Occipital lobe (tissue), 1 donor: ENCODE measurements at regions not wholly inside any gene's neighbourhood (a gene's known extent, or its start where the extent isn't known, plus 50 kb on each side); places are given as distances from the start of the nearest gene placed in this dataset.
"Not testable (repeated sequence)": the region's sequence is repeated elsewhere in the genome, so short reads cannot be mapped to it uniquely, and the experiment has no call there.

ENCODE experiments used
- DNase-seq: peaks from one replicate; lab custom pipeline; 2025; lab: John Stamatoyannopoulos, UW

DNA sequence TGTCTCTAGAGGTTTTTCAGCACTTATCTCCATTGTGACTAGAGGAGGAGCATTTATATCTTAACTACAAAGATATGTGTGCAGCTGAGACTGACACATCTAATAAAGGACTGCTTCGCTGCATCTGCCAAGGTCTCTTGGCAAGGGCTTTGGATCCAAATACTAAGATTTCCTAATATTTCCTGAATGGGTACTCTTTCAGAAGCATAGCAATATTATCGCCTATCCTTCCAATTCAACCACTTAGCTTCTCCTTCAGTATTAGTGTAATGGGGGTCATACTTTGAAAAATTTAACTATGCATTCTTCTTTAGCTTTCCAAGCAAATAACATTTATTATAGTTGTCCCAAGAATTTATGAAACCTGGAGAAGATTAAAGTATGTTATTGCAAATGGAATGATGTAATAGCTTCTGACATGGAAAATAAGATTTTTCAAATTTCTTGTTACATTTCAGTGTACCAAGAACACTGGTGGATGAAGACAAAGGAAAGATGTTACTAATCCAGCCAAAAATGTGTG lies 243.0 kb upstream of the PDE3A start:
- no peak for DNase-seq

GRCh38 chr12:20126601-20127000 lies 241.7 kb upstream of the PDE3A start:
- no peak for DNase-seq

- no peak for DNase-seq
These were observed 240.9 kb upstream of the PDE3A start for GRCh38 chr12:20127413-20127812.

DNA sequence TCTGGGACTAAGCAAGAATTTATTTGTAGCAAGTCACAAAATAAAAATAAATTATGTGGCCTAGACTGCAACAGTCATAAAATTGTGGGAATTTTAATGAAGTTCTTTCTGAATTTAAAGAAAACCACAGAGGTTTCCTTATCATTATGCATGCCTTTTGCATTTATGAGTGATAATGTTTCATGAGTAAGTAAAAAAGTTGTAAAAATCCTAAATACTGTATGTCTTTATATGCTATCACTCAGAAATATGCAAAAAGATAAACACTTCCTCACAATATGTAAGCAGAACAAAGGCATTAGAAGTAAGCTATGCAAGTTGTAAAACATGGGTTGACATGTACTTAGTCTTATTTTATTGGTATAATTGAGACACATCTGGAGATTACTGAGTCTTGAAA lies 239.4 kb upstream of the PDE3A start:
- DNase-seq: no peak

GRCh38 chr12:20132818-20133217 lies 235.5 kb upstream of the PDE3A start:
- DNase-seq: no peak

- DNase-seq: no peak
These were observed 233.7 kb upstream of the PDE3A start for GRCh38 chr12:20134652-20135051.

GRCh38 chr12:20140751-20141150 lies 227.6 kb upstream of the PDE3A start:
- no peak for DNase-seq

- no peak for DNase-seq
These were observed 226.0 kb upstream of the PDE3A start for GRCh38 chr12:20142316-20142715.

DNA sequence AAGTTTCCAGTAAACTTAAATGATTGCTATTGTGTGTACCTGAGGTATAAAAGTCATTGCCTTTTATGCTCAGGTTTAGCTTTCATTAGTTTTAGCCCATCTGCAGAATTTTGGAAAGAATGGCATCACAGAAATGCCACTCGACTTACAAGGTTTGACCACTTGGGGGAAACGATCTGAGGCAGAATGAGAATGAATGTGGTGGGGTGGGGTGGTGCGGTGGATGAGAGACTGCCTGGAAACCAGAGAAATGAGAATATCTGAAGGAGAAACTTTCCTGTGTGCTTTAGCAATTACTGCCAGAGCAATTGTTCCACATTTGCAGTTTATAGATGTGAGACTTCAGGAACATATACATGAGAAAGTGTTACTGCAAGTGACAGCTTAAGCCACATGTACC lies 225.4 kb upstream of the PDE3A start:
- DNase-seq: no peak

- DNase-seq: no peak
These were observed 224.0 kb upstream of the PDE3A start for GRCh38 chr12:20144341-20144740.

- DNase-seq: no peak
These were observed 220.1 kb upstream of the PDE3A start for GRCh38 chr12:20148241-20148640.

DNA sequence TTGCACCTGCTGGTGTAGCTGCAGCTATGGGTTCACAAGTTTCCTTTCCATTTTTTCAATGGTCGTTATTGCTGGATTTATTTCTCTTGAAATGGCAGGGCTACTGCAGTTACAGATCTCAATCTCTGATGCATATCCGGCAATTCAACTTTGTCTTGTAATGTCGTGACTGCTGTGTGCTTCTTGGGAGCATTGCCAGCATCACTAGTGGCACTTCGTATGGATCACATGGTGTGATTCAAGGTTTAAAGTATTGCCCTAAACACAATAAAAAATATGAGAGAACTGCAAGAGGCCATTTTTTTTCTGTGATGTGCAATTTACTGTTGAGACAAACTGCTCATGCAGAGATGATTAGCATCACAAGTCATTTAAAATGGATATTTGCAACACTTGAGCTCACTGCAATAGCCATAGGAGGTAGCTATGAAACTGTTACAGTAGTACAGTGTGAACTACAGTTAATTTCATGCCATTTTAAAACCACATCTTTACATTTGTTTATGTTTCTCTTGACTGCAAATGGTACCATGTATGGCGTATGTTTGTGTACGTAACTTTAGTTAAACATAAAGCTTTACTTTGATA lies 217.4 kb upstream of the PDE3A start:
- no peak for DNase-seq

DNA sequence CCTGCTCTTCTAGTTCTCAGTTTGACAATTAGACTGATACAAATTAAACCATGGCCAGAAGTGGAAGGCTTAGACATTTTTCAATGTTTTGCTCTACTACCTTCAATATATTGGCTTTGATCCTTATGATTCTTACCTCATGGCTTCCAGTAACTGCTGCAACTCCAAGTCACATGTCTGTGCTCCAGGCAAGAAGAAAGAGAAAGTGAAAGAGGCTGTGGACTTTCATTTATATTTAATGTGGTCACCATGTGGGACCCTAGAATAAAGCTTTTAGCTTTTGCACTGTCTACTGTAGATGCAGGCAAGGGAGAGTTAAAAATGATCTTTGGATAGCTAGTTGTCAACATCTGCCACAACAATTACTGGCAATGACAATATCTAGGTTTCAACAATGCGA lies 214.3 kb upstream of the PDE3A start:
- DNase-seq: no peak

DNA sequence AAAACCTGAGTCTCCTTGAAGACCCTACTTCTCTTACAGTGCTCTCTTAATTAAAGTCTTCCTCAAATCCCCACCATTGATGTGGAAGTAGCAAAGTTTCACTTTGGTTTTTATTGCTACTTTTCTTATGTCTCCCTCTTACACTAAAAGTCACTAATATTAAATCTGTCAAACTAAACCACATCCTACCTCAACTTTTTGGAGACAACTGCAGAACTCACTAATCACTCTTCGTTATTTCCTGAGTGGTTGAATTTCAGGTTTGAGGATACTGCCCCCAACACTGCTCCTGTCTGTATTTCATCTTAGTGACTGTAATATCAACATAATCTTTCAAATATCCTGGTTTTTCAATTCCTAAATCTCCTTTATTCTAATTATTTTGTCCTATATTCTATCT lies 213.0 kb upstream of the PDE3A start:
- no peak for DNase-seq

DNA sequence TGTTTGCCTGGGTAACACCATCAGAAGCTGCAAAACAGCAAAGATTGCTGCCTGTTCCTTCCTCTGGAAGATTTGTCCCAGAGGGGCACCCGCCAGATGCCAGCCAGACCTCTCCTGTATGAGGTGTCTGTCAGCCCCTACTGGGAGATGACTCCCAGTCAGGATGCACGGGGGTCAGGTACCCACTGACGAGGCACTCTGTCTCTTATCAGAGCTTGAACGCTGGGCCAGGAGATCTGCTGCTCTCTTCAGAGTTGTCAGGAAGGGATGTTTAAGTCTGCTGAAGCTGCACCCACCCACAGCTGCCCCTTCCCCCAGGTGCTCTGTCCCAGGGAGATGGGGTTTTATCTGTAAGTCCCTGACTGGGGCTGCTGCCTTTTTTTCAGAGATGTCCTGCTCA lies 207.4 kb upstream of the PDE3A start:
- not testable (repeated sequence) for DNase-seq

- DNase-seq: no peak
These were observed 193.7 kb upstream of the PDE3A start for GRCh38 chr12:20174528-20175175.

- DNase-seq: no peak
These were observed 192.5 kb upstream of the PDE3A start for GRCh38 chr12:20175704-20176388.

DNA sequence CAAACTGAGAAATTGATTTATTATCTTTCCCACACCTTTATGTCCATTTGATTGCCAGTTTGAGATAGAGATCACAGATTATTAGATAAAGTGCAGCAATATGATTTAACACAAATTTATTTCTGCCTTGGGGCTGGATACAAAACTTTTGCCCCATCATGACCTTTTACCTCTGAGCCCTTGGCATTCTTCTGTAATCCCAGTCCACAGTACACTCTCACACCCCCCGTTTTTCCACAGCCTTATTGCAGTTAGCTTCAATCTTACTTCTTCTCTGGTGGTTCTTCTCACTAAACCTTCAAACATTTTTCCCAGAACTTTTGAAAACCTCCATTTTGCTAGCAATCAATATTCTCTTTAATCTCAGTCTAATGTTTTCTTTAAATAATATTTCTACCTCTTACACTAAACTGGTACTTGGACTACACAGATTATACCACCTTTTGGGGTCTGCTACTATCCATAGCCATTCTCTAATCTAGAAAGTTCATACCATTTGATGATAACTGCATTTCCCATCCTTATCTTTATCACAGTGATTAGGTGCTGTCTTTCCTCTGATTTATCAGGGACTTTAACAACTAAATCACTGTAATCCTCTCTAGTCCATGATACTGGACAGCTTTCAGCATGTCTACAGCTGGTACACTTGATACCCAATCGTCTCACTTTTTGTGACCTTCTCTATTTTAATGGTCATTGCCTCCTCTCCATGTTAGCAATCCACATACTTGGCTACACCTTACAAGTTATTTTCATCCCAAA lies 186.7 kb upstream of the PDE3A start:
- no peak for DNase-seq

DNA sequence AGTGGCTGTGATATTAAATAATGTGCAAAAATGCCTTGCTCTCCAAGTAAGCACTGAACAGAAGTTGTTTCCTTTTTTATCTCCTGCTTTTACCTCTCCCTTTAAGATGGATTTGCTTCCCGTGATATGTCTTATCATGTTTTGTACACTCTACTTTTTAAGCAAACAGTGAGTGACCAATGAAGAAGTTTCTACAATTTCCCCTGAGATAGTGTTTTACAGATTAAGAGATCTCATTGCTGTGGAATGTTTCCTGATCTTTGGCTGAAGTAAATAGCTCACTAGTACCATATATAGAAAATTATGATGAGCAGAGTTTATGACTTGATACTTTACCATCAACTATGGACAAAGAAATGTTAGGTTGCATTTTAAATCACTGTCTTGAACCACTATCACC lies 184.8 kb upstream of the PDE3A start:
- no peak for DNase-seq

DNA sequence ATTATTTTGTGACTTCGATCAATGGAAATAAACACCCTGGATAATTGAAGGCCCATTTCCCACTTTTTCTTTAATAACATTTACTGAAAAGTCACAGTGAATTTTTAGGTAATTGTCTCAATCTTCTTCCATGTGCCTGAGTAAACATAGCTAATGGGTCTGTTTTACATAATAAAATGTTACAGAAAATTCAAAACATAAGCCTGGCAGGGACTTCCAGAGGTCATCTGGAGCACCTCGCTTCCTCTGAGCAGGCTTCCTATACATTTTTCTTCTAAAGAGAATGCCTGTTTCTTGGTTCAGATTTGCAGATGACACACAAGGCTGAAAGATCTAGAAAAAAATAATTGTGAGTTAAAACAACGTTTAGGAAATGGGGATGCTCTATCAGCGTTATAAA lies 183.8 kb upstream of the PDE3A start:
- no peak for DNase-seq

GRCh38 chr12:20187456-20187855 lies 180.9 kb upstream of the PDE3A start:
- no peak for DNase-seq
